Testis (tissue), 2 donors: ENCODE measurements at regions not wholly inside any gene's neighbourhood (a gene's known extent, or its start where the extent isn't known, plus 50 kb on each side); places are given as distances from the start of the nearest gene placed in this dataset.

ENCODE experiments used
- DNase-seq: peaks from one replicate; pipeline ENCODE4 v3.0.0-alpha.2; 2019
- H3K27ac ChIP-seq, 2 donors: fragments of 200-600 bp; sonication (generic); one replicate each; pipeline ENCODE4 v1.5.1; 2019
- H3K27me3 ChIP-seq: fragments of 200-600 bp; sonication (generic); one replicate; pipeline ENCODE4 v1.5.1; 2019
- H3K36me3 ChIP-seq: fragments of 200-600 bp; sonication (generic); one replicate; pipeline ENCODE4 v1.5.1; 2017; ENCODE audit warnings: low read depth; ENCODE audit errors: missing control alignments
- H3K4me1 ChIP-seq: fragments of 200-600 bp; sonication (generic); one replicate; pipeline ENCODE4 v1.5.1; 2019
- H3K4me3 ChIP-seq, 2 donors: fragments of 200-600 bp; sonication (generic); one replicate each; pipeline ENCODE4 v1.5.1; 2017 to 2019
- H3K9me3 ChIP-seq: fragments of 200-600 bp; sonication (generic); one replicate; pipeline ENCODE4 v1.5.1; 2017
- CTCF ChIP-seq, 3 experiments: fragments of 450-650 bp in 2 of 3; fragments of 200-600 bp in 1 of 3; sonication (generic) in 1 of 3; IDR thresholded peaks; one replicate each; pipeline ENCODE4 v1.5.1; 2016 to 2019; ENCODE audit warnings: antibody characterized with exemption in 3 of 3, mild to moderate bottlenecking in 2 of 3, moderate library complexity in 1 of 3
- POLR2A ChIP-seq: fragments of 450-650 bp; IDR thresholded peaks from one replicate; pipeline ENCODE4 v1.6.1; 2017; ENCODE audit warnings: antibody characterized with exemption, mild to moderate bottlenecking, moderate library complexity
- WGBS, 2 donors: methylation state at CpG; one replicate each; pipeline ENCODE4 v1.1.5; 2018; 5-methylcytosine and 5-hydroxymethylcytosine counted together
- intact Hi-C: fragments of 100-400 bp; cut with DNase I; formaldehyde crosslinking; loops from one replicate; pipeline ENCODE4 v1.15.1; 2023; ENCODE audit warnings: low total_unique reads

DNA sequence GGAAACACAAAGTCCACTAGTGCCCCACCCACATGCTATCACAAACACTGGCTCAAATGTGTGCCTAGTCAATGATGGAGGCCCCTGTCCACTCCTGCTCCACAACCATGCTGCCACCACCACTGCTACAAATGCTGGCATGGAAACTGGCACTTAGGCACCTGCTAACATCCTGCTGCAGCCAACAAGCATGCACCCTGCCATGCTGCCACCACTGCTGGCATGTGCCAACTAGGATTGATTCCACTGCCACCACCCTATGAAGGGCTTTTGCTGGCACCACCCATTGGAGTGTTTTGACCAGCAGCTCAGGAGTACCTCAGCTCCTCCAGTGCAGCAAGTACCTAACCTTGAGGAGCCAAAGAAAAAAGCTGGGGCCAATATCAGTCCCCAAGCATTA is 236.6 kb downstream of the CCDC59 start:
- Histone ChIP-seq H3K9me3 (no peaks in the 10 kb centered on the region), H3K4me3 (no peak overlapping the region), H3K27me3 (no peaks in the 10 kb centered on the region), H3K27ac (no peak overlapping the region), H3K36me3 (no peaks in the 10 kb centered on the region), H3K4me1 (no peaks in the 10 kb centered on the region)
- DNase-seq = no peak
- intact Hi-C loops = no loop called here
- TF ChIP-seq POLR2A (no peak), CTCF (IDR thresholded peaks at IDR 0.05) (no peak)

GRCh38 chr12:82120901-82121300 is 237.3 kb downstream of the CCDC59 start:
- H3K27me3 ChIP-seq = no peaks in the 10 kb centered on the region
- no peaks in the 10 kb centered on the region for H3K9me3 ChIP-seq
- 89% methylated on average over 4 of the region's 4 CpGs; no CpG with 5 or more reads in 1 of the 2 donors for WGBS, 2 donors
- no peak for TF ChIP-seq POLR2A
- no peak for TF ChIP-seq CTCF (IDR thresholded peaks at IDR 0.05)
- intact Hi-C loops = no loop called here
- no peak for DNase-seq
- H3K36me3 ChIP-seq = no peaks in the 10 kb centered on the region
- no peak overlapping the region for H3K27ac ChIP-seq
- no peak overlapping the region for H3K4me3 ChIP-seq
- H3K4me1 ChIP-seq = no peaks in the 10 kb centered on the region

DNA sequence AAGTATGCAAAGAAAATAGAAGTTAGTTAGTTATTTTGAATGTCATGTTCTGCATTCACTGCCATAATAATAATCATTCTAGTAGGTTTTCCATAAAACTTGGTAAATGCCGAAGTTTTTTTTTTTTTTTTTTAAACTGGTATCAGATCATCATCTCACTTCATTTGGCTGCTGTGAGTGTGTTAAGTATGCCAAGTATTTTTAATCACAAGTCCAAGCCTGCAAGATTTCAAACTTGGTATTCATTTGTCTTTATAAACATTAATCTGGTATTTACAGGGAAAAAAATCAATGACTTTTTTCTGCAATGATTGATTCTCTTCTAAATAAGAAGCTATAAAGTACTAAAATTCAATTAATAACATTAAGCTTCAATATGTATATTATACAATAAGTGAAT is 248.9 kb downstream of the CCDC59 start:
- Histone ChIP-seq H3K36me3 (no peaks in the 10 kb centered on the region), H3K4me3 (no peak overlapping the region), H3K27me3 (no peaks in the 10 kb centered on the region), H3K27ac (no peak overlapping the region), H3K4me1 (no peaks in the 10 kb centered on the region), H3K9me3 (no peaks in the 10 kb centered on the region)
- intact Hi-C loops = no loop called here
- DNase-seq = no peak
- TF ChIP-seq CTCF (IDR thresholded peaks at IDR 0.05) = no peak
- TF ChIP-seq POLR2A = no peak
- 89 to 96% methylated on average over 1 of the region's 1 CpG for WGBS, 2 donors

GRCh38 chr12:82108615-82109014 is 249.6 kb downstream of the CCDC59 start:
- Histone ChIP-seq H3K27ac (no peak overlapping the region), H3K9me3 (no peaks in the 10 kb centered on the region), H3K27me3 (no peaks in the 10 kb centered on the region), H3K4me3 (no peak overlapping the region), H3K36me3 (no peaks in the 10 kb centered on the region), H3K4me1 (no peaks in the 10 kb centered on the region)
- TF ChIP-seq POLR2A (no peak), CTCF (IDR thresholded peaks at IDR 0.05) (no peak)
- 81 to 92% methylated on average over 1 of the region's 1 CpG for WGBS, 2 donors
- DNase-seq = no peak
- intact Hi-C loops = no loop called here

DNA sequence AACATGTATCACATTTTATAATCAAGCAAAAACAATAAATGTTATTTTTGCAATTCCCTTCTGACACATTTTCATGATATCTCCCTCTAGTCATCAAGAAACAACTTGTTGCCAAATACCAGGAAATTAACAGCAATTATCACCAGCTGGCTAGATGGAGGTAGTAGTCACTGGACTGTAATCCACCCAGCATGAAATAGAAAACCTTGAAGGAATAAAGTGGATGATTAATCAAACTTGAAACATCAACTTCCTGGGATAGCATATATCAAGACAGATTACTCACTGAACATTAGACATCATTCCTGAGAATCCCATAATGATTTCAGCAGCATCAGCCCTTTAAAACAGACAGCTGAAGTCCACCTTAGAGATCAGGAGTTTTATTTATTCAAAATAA is 259.0 kb downstream of the CCDC59 start:
- no peak for DNase-seq
- H3K27ac ChIP-seq = no peak overlapping the region
- H3K4me1 ChIP-seq = no peaks in the 10 kb centered on the region
- TF ChIP-seq POLR2A (no peak), CTCF (IDR thresholded peaks at IDR 0.05) (no peak)
- H3K27me3 ChIP-seq = no peaks in the 10 kb centered on the region
- intact Hi-C loops = no loop called here
- no peaks in the 10 kb centered on the region for H3K36me3 ChIP-seq
- H3K4me3 ChIP-seq = no peak overlapping the region
- H3K9me3 ChIP-seq = no peaks in the 10 kb centered on the region
